Gastroesophageal sphincter (tissue), 3 donors: ENCODE measurements at regions not wholly inside any gene's neighbourhood (a gene's known extent, or its start where the extent isn't known, plus 50 kb on each side); places are given as distances from the start of the nearest gene placed in this dataset.

Source experiments
- CTCF ChIP-seq, 4 experiments: fragments of 200-600 bp in 2 of 4; fragments of 450-650 bp in 2 of 4; sonication (generic) in 1 of 4; IDR thresholded peaks; one replicate each; pipeline ENCODE4 v1.5.1; 2017 to 2019; ENCODE audit warnings: antibody characterized with exemption in 4 of 4, mild to moderate bottlenecking in 2 of 4, moderate library complexity in 2 of 4
- EP300 ChIP-seq: sonication (generic); formaldehyde crosslinking; IDR thresholded peaks from one replicate; pipeline ENCODE4 v1.6.1; 2017; ENCODE audit warnings: antibody characterized with exemption, mild to moderate bottlenecking
- POLR2A ChIP-seq, 2 donors: fragments of 450-650 bp; IDR thresholded peaks; one replicate each; pipeline ENCODE4 v1.6.1; 2017; ENCODE audit warnings: antibody characterized with exemption in 2 of 2, mild to moderate bottlenecking in 2 of 2, moderate library complexity in 1 of 2
- POLR2AphosphoS5 ChIP-seq: sonication (generic); formaldehyde crosslinking; IDR thresholded peaks from one replicate; pipeline ENCODE4 v1.6.1; 2017; ENCODE audit warnings: antibody characterized with exemption

- no peak for TF ChIP-seq POLR2A (IDR thresholded peaks at IDR 0.05)
- TF ChIP-seq CTCF (IDR thresholded peaks at IDR 0.05): no peak
- no peak for TF ChIP-seq POLR2AphosphoS5
- TF ChIP-seq EP300: no peak
These were observed 411.8 kb upstream of the MGMT start for GRCh38 chr10:129055225-129055624.
